ENCODE measurements at regions not wholly inside any gene's neighbourhood (a gene's known extent, or its start where the extent isn't known, plus 50 kb on each side); places are given as distances from the start of the nearest gene placed in this dataset.

- DNase-seq = no peak
These were observed 50.7 kb upstream of the NOCT start for GRCh38 chr4:138964716-138965426.

- no peak for DNase-seq
These were observed 52.2 kb upstream of the NOCT start for GRCh38 chr4:138963412-138963811.

DNA sequence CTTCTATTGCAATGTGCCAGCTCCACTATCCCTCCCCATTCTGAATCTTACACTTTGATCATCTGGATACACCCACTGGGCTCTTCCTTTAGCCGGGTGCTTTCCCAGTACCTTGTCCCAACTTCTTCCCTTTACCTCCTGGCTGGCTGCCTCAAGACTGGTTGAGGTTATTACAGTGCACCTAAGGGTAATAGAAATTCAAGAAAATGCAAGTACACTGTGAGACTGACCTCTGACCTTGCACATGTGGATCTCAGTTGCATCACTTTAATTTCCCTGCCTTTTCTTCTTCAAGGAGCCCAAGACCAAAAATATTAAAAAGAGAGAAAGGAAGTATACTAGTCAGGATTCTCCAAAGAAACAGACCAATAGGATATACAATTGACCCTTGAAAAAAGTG, 53.9 kb upstream of the NOCT start:
- no peak for DNase-seq

- no peak for DNase-seq
These were observed 54.5 kb upstream of the NOCT start for GRCh38 chr4:138961129-138961528.

DNA sequence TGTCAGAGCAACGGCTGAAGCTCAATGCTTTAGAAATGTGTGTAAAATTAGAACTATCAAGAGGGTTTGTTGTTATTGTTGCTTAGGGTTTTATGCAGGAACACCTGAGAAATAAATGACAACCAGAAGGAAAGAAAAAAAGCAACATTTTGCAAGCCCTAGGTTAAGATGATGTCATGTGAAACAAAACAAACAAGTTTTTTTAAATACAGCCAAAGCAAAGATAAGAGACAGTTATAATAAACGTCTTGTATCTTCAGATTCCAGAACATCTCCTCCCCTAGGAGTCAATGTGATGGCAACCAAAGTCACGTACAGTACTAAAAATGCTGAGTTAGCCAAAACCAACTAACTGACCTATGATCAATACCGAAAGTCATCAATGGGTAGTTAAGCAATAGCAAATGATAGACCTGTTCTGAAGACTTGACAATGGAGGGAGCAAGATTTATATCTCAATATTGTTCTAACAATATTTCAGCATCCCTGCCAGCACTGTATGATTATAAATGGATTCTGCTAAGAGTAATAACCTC, 55.3 kb upstream of the NOCT start:
- no peak for DNase-seq

DNA sequence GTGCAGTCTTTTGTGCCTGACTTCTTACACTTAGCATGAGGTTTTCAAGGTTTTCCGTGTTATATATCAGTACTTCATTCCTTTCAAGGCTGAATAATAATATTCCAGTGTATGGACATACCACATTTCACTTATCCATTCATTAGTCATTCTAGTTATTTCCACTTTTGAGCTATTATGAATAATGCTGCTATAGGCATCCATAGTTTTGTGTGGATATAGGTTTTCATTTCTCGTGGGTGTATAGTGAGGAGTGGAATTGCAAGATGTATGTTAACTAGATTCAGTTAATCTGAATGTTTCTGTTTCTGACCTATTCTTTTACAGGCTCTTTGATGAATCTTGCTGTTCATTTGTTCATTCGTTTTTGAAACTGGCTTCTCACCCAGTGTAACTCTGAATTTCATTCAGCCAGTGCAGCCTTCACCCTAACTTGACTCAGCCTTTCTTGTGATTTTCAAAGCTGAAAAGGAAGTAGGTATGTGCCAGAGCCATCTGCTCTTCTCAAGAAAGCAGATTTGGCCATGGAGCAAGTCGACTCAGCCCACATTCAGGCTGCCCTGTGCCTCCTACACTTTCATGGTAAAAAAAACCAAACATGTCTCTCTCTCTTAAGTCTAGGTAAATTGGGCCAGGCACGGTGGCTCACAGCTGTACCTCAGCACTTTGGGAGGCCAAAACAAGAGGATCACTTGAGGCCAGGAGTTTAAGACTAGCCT, 56.3 kb upstream of the NOCT start:
- DNase-seq = no peak

- DNase-seq = no peak
These were observed 57.1 kb upstream of the NOCT start for GRCh38 chr4:138958519-138958918.

DNA sequence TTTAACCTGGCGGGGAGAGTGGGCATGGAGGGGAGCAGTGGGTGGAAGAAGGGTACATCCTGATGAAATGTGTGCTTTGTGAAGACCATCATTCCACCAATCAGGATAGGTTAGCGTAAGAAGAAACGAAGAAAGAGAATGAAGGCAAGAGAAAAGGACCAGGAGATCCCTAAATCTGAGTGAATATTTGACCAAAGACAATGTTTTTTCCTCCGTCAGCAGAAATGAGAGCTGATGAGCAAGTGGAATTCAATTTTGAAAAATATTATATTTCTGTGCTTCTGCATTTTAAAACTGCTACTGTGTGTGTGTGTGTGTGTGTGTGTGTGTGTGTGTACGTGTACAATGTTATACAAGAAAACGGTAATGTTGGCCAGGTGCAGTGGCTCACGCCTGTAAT, 58.3 kb upstream of the NOCT start:
- no peak for DNase-seq

- no peak for DNase-seq
These were observed 61.2 kb upstream of the NOCT start for GRCh38 chr4:138954428-138954827.

GRCh38 chr4:138953961-138954371, 61.6 kb upstream of the NOCT start:
- no peak for DNase-seq

- no peak for DNase-seq
These were observed 63.2 kb upstream of the NOCT start for GRCh38 chr4:138952411-138952810.

- DNase-seq = no peak
These were observed 63.8 kb upstream of the NOCT start for GRCh38 chr4:138951764-138952163.

DNA sequence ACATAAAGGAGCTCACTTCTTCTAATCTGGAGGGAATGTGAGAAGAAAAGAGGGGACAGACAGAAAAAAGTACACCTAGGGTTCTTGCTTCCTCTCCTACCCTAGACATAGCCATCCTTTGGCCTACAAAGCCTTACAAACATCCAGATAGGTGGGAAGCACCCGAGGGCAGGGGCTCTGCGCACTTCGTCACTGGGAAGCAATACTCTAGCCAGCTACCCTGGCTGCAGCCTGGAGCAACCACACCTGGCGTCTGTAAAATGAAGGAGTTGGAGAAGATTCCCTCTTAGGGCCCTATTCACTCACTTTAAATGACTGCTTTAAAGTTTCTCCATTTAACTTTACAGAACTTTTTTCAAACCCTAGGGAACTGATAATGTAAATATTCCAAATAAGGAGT, 65.7 kb upstream of the NOCT start:
- no peak for DNase-seq

GRCh38 chr4:138948918-138949317, 66.7 kb upstream of the NOCT start:
- no peak for DNase-seq

- DNase-seq = no peak
These were observed 69.3 kb upstream of the NOCT start for GRCh38 chr4:138946306-138946705.

- no peak for DNase-seq
These were observed 69.7 kb upstream of the NOCT start for GRCh38 chr4:138945840-138946239.

DNA sequence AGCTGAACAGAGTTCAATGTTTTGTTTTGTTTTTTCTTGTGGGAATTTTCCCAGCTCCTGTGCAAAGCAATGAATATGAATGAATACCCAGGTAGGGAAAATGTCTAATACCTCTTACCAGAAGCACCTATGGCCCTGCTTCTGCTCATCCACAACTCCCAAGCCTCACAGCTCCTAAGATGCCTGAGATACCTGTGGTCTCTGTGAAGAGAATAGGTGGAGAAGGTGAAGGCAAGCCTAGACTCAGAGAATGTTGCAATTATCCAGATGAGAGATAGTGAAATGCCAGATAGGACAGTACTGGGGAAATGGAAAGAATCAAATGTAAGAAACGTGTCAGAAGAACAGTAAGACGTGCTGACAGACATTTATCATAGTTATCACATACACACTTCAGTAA, 70.2 kb upstream of the NOCT start:
- no peak for DNase-seq

GRCh38 chr4:138943893-138944292, 71.7 kb upstream of the NOCT start:
- DNase-seq = no peak

DNA sequence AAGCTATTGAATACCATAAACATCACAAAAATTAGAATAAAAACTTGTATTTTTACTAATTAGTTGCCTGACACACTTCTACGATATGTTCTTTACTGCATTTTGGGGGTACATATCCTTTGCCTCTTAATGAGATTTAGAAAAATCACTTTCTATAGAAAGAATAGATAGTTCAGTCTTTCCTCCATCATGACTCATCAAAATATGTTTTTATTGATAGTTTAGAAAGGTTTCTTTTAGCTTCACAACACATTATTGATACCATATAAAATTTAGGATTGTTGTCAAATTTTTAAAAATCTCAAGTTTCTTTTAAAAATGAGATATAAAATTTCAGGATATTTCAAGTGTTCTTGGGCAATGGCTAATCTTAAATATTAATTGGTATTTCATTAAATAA, 74.5 kb upstream of the NOCT start:
- no peak for DNase-seq

- DNase-seq = no peak
These were observed 75.6 kb upstream of the NOCT start for GRCh38 chr4:138939960-138940359.

GRCh38 chr4:138938366-138938690, 77.3 kb upstream of the NOCT start:
- DNase-seq = peak; percentile 65

DNA sequence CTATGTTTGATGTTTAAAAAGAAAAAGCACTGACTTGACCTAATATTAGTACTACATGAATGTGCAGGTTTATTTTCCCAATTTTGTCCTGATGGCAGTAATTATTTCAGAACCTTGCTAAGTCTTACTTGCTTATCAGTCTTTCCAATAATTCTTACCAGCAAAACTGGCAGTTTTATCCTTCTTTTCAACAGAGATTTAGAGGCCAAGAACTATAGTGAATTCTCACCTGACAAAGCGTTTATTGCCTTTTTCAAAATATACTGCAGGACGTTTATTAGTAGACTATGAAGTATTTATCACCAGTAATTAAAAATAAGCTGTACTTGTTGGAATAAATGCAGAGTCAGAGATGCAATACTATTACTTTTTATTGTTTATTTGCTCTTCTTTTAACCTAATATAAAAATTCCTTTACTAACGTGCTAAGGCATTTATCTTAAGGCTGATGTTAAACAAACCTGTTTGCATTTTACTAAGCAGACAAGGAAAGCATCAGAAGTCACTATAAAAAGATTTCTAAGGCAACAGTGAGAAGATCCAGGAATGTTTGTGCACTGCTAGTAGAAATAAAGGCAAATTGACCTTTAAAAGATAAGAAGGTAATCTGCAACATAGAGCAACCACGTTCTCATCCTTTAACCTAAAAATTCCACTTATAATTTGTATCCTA, 80.3 kb upstream of the NOCT start:
- no peak for DNase-seq

DNA sequence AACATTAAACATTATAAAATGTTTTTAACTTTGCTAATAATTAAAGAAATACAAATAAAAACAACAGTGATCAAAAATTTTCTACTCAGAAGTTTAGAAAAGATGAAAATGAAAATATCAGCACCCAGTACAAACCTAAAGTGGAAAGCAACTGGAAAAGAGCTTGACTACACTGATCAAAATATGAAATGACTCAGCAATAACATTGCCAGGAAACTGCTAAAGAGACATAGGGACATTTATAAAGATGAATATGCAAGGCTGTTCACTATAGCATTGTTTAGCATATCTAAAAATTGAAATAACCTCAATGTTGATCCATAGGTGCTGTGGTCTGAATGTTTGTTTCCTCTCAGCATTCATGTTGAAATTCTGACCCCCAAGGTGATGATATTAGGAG, 88.5 kb upstream of the NOCT start:
- no peak for DNase-seq

DNA sequence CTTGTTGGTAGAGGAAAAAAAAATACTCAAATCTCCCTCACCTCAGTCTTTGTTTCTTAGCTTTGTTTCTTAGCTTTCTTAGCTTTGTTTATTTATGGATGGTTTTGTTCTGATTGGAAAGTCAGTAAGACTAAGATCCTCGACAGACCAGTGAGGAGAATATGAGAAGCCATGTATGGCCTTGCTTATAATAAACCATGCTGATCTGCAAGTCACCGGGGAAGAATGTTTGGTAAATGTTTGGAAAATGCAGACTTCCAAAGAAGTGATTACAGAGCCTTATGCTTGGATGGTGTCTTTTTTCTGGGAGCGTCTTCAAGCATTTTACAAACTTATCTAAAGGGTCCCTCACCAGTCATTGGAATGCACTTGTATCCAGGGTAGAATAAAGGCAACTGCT, 90.1 kb upstream of the NOCT start:
- no peak for DNase-seq

All from NCI-H1105 treated with DMSO at 0.1 percent for 48 hours (cell line).